ENCODE measurements at regions not wholly inside any gene's neighbourhood (a gene's known extent, or its start where the extent isn't known, plus 50 kb on each side); places are given as distances from the start of the nearest gene placed in this dataset.
A peak's percentile ranks its signal among the peaks of the same experiment; 100 is the strongest.

- no peak for TF ChIP-seq USF2 (IDR thresholded peaks at IDR 0.05; ENCODE audit: borderline replicate concordance, low read depth, low read length)
- TF ChIP-seq CUX1 (IDR thresholded peaks at IDR 0.05; ENCODE audit: insufficient replicate concordance, low read depth, low read length): no peak
- TF ChIP-seq CHD4 (IDR thresholded peaks at IDR 0.05): no peak
- no peak for TF ChIP-seq NRF1 (conservative IDR thresholded peaks at IDR 0.05; ENCODE audit: low read depth, low read length)
- no peak for TF ChIP-seq SPI1 (IDR thresholded peaks at IDR 0.05; ENCODE audit: borderline replicate concordance, insufficient read depth, low read depth, low read length)
- TF ChIP-seq RUNX3 (IDR thresholded peaks at IDR 0.05; ENCODE audit: low read length): peak; percentile 26; the same call in 1 of the 2 replicates
- TF ChIP-seq RCOR1 (conservative IDR thresholded peaks at IDR 0.05; ENCODE audit: low read depth, low read length): no peak
- no peak for TF ChIP-seq ATF7 (IDR thresholded peaks at IDR 0.05; ENCODE audit: low read depth)
- TF ChIP-seq, protein P1, sequence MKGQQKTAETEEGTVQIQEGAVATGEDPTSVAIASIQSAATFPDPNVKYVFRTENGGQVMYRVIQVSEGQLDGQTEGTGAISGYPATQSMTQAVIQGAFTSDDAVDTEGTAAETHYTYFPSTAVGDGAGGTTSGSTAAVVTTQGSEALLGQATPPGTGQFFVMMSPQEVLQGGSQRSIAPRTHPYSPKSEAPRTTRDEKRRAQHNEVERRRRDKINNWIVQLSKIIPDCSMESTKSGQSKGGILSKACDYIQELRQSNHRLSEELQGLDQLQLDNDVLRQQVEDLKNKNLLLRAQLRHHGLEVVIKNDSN (IDR thresholded peaks at IDR 0.05; ENCODE audit: borderline replicate concordance, extremely low read length, insufficient read depth, low read depth, low read length): no peak
- no peak for TF ChIP-seq SP1 (IDR thresholded peaks at IDR 0.05; ENCODE audit: low read depth, low read length)
- no peak for TF ChIP-seq FOXM1 (IDR thresholded peaks at IDR 0.05; ENCODE audit: low read depth, low read length)
- TF ChIP-seq, protein P2, sequence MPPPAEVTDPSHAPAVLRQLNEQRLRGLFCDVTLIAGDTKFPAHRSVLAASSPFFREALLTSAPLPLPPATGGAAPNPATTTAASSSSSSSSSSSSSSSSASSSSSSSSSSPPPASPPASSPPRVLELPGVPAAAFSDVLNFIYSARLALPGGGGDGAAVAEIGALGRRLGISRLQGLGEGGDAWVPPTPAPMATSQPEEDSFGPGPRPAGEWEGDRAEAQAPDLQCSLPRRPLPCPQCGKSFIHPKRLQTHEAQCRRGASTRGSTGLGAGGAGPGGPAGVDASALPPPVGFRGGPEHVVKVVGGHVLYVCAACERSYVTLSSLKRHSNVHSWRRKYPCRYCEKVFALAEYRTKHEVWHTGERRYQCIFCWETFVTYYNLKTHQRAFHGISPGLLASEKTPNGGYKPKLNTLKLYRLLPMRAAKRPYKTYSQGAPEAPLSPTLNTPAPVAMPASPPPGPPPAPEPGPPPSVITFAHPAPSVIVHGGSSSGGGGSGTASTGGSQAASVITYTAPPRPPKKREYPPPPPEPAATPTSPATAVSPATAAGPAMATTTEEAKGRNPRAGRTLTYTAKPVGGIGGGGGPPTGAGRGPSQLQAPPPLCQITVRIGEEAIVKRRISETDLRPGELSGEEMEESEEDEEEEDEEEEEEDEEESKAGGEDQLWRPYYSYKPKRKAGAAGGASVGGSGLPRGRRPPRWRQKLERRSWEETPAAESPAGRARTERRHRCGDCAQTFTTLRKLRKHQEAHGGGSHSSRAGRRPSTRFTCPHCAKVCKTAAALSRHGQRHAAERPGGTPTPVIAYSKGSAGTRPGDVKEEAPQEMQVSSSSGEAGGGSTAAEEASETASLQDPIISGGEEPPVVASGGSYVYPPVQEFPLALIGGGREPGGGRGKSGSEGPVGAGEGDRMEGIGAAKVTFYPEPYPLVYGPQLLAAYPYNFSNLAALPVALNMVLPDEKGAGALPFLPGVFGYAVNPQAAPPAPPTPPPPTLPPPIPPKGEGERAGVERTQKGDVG (CRISPR knock-in tag; IDR thresholded peaks at IDR 0.05): no peak
- TF ChIP-seq, protein P3, sequence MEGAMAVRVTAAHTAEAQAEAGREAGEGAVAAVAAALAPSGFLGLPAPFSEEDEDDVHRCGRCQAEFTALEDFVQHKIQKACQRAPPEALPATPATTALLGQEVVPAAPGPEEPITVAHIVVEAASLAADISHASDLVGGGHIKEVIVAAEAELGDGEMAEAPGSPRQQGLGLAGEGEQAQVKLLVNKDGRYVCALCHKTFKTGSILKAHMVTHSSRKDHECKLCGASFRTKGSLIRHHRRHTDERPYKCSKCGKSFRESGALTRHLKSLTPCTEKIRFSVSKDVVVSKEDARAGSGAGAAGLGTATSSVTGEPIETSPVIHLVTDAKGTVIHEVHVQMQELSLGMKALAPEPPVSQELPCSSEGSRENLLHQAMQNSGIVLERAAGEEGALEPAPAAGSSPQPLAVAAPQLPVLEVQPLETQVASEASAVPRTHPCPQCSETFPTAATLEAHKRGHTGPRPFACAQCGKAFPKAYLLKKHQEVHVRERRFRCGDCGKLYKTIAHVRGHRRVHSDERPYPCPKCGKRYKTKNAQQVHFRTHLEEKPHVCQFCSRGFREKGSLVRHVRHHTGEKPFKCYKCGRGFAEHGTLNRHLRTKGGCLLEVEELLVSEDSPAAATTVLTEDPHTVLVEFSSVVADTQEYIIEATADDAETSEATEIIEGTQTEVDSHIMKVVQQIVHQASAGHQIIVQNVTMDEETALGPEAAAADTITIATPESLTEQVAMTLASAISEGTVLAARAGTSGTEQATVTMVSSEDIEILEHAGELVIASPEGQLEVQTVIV (IDR thresholded peaks at IDR 0.05; ENCODE audit: borderline replicate concordance, partially characterized antibody): no peak
- TF ChIP-seq RAD21 (IDR thresholded peaks at IDR 0.05; ENCODE audit: insufficient read depth, low read depth, low read length): peak; percentile 55
- no peak for TF ChIP-seq ZBED1 (IDR thresholded peaks at IDR 0.05; ENCODE audit: borderline replicate concordance)
- TF ChIP-seq MTA2 (IDR thresholded peaks at IDR 0.05; ENCODE audit: low read depth): no peak
- TF ChIP-seq MEF2B (IDR thresholded peaks at IDR 0.05; ENCODE audit: partially characterized antibody, poor library complexity, severe bottlenecking): no peak
Measured at GRCh38 chr7:119197877-119198527, 973.5 kb downstream of the ANKRD7 start (continued).
